Gastroesophageal sphincter (tissue), 3 donors: ENCODE measurements at regions not wholly inside any gene's neighbourhood (a gene's known extent, or its start where the extent isn't known, plus 50 kb on each side); places are given as distances from the start of the nearest gene placed in this dataset.

Experiments
- EP300 ChIP-seq: sonication (generic); formaldehyde crosslinking; IDR thresholded peaks from one replicate; pipeline ENCODE4 v1.6.1; 2017; ENCODE audit warnings: antibody characterized with exemption, mild to moderate bottlenecking
- POLR2A ChIP-seq, 2 donors: fragments of 450-650 bp; IDR thresholded peaks; one replicate each; pipeline ENCODE4 v1.6.1; 2017; ENCODE audit warnings: antibody characterized with exemption in 2 of 2, mild to moderate bottlenecking in 2 of 2, moderate library complexity in 1 of 2
- POLR2AphosphoS5 ChIP-seq: sonication (generic); formaldehyde crosslinking; IDR thresholded peaks from one replicate; pipeline ENCODE4 v1.6.1; 2017; ENCODE audit warnings: antibody characterized with exemption
- TF ChIP-seq, protein P1 (sequence below), 4 experiments: fragments of 200-600 bp in 2 of 4; fragments of 450-650 bp in 2 of 4; sonication (generic) in 1 of 4; IDR thresholded peaks; one replicate each; pipeline ENCODE4 v1.5.1; 2017 to 2019; ENCODE audit warnings: antibody characterized with exemption in 4 of 4, mild to moderate bottlenecking in 2 of 4, moderate library complexity in 2 of 4

- TF ChIP-seq, protein P1, sequence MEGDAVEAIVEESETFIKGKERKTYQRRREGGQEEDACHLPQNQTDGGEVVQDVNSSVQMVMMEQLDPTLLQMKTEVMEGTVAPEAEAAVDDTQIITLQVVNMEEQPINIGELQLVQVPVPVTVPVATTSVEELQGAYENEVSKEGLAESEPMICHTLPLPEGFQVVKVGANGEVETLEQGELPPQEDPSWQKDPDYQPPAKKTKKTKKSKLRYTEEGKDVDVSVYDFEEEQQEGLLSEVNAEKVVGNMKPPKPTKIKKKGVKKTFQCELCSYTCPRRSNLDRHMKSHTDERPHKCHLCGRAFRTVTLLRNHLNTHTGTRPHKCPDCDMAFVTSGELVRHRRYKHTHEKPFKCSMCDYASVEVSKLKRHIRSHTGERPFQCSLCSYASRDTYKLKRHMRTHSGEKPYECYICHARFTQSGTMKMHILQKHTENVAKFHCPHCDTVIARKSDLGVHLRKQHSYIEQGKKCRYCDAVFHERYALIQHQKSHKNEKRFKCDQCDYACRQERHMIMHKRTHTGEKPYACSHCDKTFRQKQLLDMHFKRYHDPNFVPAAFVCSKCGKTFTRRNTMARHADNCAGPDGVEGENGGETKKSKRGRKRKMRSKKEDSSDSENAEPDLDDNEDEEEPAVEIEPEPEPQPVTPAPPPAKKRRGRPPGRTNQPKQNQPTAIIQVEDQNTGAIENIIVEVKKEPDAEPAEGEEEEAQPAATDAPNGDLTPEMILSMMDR (IDR thresholded peaks at IDR 0.05) = no peak
- TF ChIP-seq POLR2A (IDR thresholded peaks at IDR 0.05) (no peak), POLR2AphosphoS5 (no peak), EP300 (no peak)
Observed at GRCh38 chr12:74049348-74049747, 488.3 kb upstream of the ATXN7L3B start.
